T-helper 2 cell treated with Interferon-gamma antibody and Interleukin-4, amounts not matched to agents 5 μg/mL and 100 μg/mL, for 36 hours (primary cell): ENCODE measurements at regions not wholly inside any gene's neighbourhood (a gene's known extent, or its start where the extent isn't known, plus 50 kb on each side); places are given as distances from the start of the nearest gene placed in this dataset.
"Not testable (repeated sequence)": the region's sequence is repeated elsewhere in the genome, so short reads cannot be mapped to it uniquely, and the experiment has no call there.

Source experiments
- DNase-seq: peaks from one replicate; pipeline ENCODE4 v3.0.0; 2021; ENCODE audit warnings: low spot score
- H3K27ac Mint-ChIP-seq: one replicate; pipeline ENCODE4 v1.8.0; 2021; ENCODE audit warnings: mild to moderate bottlenecking, mixed read lengths
- H3K27me3 Mint-ChIP-seq: one replicate; pipeline ENCODE4 v1.8.0; 2021; ENCODE audit warnings: low read depth, mixed read lengths
- H3K36me3 Mint-ChIP-seq: one replicate; pipeline ENCODE4 v1.8.0; 2021; ENCODE audit warnings: low read depth, mixed read lengths
- H3K4me1 Mint-ChIP-seq: one replicate; pipeline ENCODE4 v1.8.0; 2021; ENCODE audit warnings: low read depth, mixed read lengths
- H3K4me3 Mint-ChIP-seq: one replicate; pipeline ENCODE4 v1.8.0; 2022; ENCODE audit warnings: mild to moderate bottlenecking, moderate library complexity, mixed read lengths
- H3K9me3 Mint-ChIP-seq: one replicate; pipeline ENCODE4 v1.8.0; 2021; ENCODE audit warnings: mixed read lengths

DNA sequence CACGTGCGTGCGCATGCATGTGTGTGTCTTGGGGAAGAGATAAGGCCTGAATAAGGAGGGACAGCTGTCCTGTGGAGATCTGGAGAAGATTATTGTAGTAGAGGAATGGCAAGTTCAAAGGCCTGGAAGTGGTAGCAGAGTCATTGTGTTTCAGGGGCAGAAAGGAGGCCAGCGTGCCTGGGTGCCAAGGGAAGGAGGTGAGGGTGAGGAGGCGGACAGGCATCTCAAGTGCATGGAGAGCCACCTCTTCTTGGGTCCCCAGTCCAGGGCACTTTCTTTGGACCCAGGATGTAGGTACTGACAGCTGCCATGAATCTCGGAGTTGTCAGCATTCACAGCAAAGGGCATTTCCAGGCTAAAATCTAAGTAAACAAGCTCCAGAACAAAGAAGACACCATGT, 279.7 kb upstream of the PLGLB1 start:
- not testable (repeated sequence) for H3K36me3 Mint-ChIP-seq, H3K27ac Mint-ChIP-seq, H3K27me3 Mint-ChIP-seq, H3K4me3 Mint-ChIP-seq, DNase-seq, H3K9me3 Mint-ChIP-seq, H3K4me1 Mint-ChIP-seq

DNA sequence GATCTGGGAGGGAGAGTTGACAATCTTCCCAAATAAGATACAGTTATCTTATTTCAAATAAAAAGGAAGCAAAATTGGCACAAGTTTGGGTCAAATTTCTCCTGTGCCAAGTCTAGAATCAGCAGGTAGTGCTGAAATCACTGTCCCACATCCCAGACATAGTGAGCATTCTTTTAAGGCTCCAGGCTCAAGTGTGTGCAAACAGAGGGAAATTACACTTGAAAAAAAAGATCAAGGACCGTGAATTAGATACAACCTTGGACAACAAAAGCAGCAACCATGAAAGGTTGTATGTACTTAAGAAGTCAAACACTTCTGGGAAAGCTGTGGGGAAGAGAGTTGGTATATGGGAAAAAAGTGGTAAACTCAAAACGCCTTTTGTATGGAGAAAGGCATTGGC, 280.2 kb upstream of the PLGLB1 start:
- not testable (repeated sequence) for H3K27ac Mint-ChIP-seq, H3K4me1 Mint-ChIP-seq, DNase-seq, H3K4me3 Mint-ChIP-seq, H3K9me3 Mint-ChIP-seq, H3K36me3 Mint-ChIP-seq, H3K27me3 Mint-ChIP-seq

DNA sequence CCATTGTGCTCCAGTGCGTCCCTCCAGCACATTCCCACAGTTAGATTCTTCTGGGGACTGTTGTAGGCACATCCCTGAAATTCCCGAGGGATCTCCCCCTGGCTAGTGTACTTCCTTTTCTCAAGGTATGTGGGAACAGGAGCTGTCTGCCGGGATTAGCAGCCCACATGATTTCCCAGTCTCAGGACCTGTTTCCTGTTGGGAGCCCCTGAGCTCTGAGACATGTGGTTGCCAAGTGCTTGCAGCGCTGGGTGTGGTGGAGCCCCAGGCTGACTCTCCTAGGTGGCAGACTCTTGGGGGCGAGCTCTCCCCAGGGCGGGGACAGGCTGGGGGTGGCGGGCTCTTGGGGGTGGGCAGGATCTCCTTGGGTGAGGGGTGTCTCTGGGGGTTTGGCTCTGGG, 287.0 kb upstream of the PLGLB1 start:
- H3K27me3 Mint-ChIP-seq, H3K9me3 Mint-ChIP-seq, DNase-seq, H3K4me3 Mint-ChIP-seq, H3K4me1 Mint-ChIP-seq, H3K27ac Mint-ChIP-seq, H3K36me3 Mint-ChIP-seq: not testable (repeated sequence)

DNA sequence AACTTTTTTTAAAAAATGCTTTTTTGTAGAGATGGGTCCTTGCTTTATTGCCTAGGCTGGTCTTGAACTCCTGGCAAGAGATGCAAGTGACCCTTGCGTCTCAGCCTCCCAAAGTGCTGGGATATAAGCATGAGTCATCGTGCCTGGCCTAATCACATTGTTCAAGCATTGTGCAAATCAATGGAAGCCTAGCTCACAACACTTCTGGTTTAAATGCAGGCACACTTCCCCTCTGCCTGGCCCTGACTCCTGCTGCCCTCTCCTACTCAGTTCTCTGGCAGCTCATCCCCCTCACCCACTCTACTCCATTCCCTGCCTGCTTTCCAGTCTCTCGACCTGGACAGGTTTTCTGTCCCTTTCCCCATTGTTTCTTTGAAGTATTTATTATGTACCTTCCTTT, 288.1 kb upstream of the PLGLB1 start:
- H3K27ac Mint-ChIP-seq, DNase-seq, H3K27me3 Mint-ChIP-seq, H3K9me3 Mint-ChIP-seq, H3K4me3 Mint-ChIP-seq, H3K4me1 Mint-ChIP-seq, H3K36me3 Mint-ChIP-seq: not testable (repeated sequence)

DNA sequence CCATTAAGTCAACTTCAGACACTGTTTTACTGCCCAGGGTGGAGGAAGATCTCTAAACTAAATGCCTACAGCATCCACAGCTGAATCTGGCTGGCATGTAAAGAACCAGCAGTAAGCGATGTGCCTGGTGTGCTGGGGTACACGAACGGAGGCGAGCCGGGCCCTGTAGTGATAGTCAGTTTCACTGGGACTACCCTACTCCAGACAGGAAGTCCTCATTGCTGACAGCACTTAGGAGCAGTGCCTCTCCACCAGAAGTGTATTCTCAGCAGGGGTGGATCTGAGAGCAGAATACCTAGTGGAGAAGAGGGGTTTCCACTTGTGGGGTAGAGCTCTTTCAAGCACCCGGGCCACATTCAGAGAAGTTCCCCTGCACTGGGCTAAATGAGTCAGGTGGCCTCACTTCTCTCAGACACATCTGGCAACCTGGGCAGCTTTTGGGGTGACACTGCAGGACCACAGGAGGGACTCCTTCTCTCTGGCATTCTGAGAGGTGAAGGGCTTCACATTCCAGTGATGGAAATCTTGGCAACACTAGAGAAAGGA, 290.3 kb upstream of the PLGLB1 start:
- not testable (repeated sequence) for H3K4me1 Mint-ChIP-seq, H3K36me3 Mint-ChIP-seq, H3K4me3 Mint-ChIP-seq, H3K27me3 Mint-ChIP-seq, H3K27ac Mint-ChIP-seq, H3K9me3 Mint-ChIP-seq, DNase-seq

DNA sequence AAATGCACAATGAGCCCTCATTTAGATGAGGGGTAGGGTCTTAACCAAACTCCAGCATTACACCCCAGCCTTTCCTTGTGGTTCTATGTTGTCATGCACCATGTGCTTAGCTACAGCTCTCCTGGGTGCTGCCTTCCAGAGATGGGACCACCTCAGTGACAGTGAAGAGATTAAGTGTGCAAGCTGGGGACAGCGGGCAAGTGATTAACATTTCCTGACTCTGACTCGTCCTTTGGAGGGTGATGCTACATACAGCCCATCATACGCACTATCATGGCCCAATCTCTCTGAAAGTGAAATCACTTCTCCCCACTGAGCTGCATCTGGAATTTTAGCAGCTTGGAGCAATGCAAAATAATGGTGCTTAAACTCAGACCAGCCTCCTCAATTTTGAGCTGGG, 293.0 kb upstream of the PLGLB1 start:
- not testable (repeated sequence) for H3K27me3 Mint-ChIP-seq, H3K36me3 Mint-ChIP-seq, H3K9me3 Mint-ChIP-seq, DNase-seq, H3K4me3 Mint-ChIP-seq, H3K27ac Mint-ChIP-seq
- H3K4me1 Mint-ChIP-seq, result peaks cover 12% of the 10 kb centered on the region

DNA sequence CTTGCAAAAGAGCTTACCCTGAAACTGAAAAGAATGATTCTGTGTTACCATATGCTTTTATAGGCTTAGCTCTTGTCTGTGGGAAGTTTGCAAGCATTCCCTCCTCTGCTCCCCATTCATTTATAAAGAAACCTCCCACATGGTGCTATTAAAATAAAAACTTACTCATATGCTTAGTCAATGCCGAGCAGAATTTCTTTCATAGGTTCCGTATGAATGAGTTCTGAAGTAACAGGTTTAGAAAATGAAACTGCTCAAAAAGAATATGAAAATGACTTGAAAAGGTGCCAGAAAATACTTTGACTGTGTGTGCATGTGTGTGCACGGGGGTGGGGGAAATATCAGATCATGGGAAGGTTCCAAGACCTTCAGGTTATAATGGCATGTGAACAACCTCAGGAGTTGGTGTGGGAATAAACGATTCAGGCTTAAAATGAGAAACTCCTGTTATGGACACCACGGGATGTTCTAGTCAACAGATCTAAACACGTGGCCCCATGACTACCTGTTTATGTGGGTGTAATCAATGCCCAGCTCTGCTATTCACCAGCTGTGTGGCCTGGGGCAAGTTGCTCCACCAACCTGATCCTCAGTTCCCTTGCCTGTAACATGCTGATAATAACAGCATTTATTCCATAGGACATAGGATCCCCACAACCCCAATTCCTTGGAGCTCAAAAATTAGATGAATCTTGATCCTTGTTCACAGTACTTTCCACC, 293.7 kb upstream of the PLGLB1 start:
- H3K9me3 Mint-ChIP-seq, H3K27ac Mint-ChIP-seq, H3K4me1 Mint-ChIP-seq, H3K4me3 Mint-ChIP-seq, H3K27me3 Mint-ChIP-seq, H3K36me3 Mint-ChIP-seq, DNase-seq: not testable (repeated sequence)

DNA sequence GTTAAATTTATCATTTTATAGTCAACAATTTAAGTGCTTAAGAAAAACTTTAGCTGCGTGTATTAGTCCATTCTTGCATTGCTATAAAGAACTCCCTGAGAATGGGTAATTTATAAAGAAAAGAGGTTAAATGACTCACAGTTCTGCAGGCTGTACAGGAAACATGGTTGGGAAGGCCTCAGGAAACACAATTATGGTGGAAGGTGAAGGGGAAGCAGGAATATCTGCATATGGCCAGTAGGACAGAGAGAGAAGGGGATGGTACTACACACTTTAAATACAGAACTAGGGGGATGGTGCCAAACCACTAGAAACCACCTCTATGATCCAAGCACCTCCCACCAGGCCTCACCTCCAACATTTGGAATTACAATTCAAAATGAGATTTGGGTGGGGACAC, 295.5 kb upstream of the PLGLB1 start:
- DNase-seq, H3K27me3 Mint-ChIP-seq, H3K27ac Mint-ChIP-seq, H3K36me3 Mint-ChIP-seq, H3K4me3 Mint-ChIP-seq, H3K9me3 Mint-ChIP-seq: not testable (repeated sequence)
- H3K4me1 Mint-ChIP-seq, result peaks cover 12% of the 10 kb centered on the region

DNA sequence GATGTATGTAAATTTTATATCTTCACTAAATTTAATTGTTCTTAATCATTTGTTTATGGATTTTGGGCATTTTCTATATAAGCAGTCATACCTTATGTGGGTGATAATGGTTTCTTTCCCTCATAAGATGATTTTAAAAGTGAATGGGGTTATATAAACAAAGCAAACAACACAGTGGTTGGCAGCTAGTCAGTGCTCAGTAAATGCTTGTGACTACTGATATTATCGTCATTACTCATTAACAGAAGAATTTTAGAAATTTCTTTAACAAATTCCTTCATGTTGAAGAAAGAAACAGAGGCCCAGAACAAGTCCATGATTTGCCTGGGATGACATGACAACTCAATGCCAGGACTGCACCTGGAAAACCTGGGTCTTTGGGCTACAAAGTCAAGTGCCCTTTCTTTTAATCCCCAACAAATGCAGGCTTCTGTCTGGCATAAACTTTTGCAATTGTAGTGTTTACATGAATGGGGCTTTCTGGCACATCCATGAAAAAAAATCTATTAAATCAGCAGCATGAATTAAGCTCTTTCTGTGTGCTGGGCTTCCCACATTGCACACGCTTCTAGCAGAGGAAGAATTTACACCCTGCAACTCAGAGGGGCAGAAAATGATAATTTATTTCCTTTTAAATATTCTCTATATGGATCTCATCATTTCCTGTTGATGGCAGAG, 297.3 kb upstream of the PLGLB1 start:
- not testable (repeated sequence) for DNase-seq, H3K4me3 Mint-ChIP-seq, H3K9me3 Mint-ChIP-seq, H3K27me3 Mint-ChIP-seq, H3K36me3 Mint-ChIP-seq, H3K27ac Mint-ChIP-seq
- H3K4me1 Mint-ChIP-seq, result peaks cover 17% of the 10 kb centered on the region

DNA sequence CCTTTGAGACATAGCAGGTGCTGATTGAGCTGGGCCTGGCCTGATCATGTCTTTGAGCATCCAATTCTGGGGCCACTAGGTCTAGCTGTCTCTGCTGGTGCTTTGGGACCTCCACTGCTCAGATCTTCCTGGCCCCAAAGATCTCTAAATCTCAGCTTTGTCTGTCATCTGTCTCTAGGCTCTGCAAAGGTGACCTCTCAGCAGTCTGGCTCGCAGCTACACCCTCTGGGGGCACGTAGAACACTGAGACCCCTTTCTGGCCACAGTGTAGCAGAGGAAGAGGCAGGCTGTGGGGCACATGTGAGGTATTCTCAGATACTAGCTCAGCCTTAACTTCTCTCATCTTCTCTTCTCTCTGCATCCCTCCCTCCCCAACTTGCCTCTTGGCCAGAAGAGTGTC, 298.1 kb upstream of the PLGLB1 start:
- not testable (repeated sequence) for H3K9me3 Mint-ChIP-seq
- H3K27ac Mint-ChIP-seq, result peak overlapping the region; percentile 65

DNA sequence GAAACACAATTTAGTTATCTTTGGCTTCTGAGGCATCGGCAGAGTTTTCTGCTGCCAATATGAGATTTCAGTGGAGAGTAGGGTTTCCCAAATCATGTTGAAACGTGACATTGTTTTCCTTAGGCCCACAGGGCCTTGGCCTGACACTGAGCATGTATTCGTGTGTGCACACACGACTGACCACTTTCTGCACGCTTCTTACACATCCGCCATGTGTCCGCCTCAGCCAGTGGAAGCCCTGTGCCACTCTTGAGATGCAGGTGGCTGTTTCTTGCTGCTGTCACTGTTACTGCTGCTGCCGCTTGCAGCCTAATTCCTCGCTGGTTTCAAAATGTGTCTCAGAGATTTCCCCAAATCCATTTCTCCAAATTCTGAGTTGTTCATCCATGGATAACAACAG, 299.6 kb upstream of the PLGLB1 start:
- not testable (repeated sequence) for H3K36me3 Mint-ChIP-seq, DNase-seq, H3K9me3 Mint-ChIP-seq, H3K4me3 Mint-ChIP-seq, H3K27me3 Mint-ChIP-seq, H3K27ac Mint-ChIP-seq
- H3K4me1 Mint-ChIP-seq, result peaks cover 25% of the 10 kb centered on the region

More for the DNA sequence above, 298.1 kb upstream of the PLGLB1 start:
- H3K4me1 Mint-ChIP-seq, result peaks cover 23% of the 10 kb centered on the region
- not testable (repeated sequence) for H3K27me3 Mint-ChIP-seq, H3K4me3 Mint-ChIP-seq, H3K36me3 Mint-ChIP-seq, DNase-seq

DNA sequence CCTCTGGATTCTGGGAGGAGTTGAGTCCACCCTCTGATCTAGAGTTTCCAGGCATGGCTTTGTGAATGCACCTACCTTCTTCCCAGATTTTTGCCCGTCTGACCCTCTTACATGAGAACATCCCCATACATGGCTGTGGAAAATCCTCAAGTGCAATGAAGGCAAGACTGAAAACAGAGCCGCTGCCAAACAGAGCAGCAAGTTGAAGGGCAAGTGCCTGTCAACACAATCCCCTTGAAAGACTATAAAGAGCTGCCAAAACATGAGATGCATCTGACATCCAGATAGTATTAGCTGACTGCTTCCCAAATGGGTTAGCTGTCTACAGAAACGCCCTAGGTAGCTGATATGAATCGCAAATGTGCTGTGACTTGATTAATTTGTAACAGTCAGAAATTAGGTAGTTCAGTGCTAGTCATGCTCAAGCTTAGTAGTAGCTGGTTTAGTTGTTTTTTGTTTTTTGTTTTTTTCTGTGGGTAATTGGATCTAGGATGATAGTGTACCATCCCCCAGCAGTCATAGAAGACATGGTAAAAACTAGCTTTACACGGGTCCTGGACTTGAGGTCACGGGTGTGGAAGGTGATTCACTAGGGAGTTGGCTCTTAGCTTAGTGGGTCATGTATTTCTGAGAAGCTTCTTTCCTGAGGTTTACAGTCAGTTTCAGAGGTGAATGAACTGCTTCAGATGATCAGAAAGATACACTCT, 302.8 kb upstream of the PLGLB1 start:
- peak overlapping the region; percentile 63 for H3K4me3 Mint-ChIP-seq
- not testable (repeated sequence) for H3K27me3 Mint-ChIP-seq, H3K9me3 Mint-ChIP-seq, H3K36me3 Mint-ChIP-seq, DNase-seq
- H3K4me1 Mint-ChIP-seq, result peaks cover 26% of the 10 kb centered on the region
- peak overlapping the region; percentile 90 for H3K27ac Mint-ChIP-seq

DNA sequence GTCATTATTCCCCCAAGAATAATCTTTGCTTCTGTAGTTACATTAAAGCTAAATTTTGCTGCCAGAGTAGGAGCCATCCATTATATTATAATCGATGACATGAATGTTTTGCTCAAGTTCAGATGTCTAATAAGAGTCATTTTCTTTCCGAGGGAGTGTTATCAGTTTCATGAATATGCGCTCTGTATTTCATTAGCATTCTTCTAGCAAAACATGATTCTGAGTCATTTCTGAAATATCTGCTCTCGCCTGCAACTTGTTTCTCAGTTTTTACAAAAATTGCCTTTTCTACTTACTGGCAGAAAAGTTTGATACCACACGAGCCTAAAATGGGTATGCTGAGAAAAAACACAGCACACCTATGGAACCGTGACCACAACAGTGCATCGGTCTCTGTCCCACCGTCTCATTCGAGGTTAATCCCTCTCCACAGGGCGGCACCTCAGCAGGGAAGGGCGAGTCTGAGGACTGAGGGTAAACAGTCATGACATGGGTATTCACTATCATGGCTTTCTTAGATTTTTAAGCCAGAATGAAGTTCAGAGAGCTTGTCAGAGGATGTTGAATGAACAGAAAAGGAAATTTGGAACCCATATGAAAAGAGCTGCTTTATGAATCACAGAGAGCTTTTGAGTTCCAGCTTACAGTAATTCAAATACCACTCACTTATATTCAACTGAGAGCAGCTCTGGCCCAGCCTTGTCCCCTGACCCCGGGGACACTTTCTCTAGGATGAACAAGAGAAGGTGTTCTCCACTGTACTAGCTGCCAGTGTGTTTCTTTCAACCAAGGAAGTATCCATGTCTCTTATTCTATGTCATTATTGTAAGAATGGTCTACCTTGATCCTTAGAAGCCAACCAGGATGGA, 303.6 kb upstream of the PLGLB1 start:
- Mint-ChIP-seq H3K4me3 (peak overlapping the region; percentile 66), H3K27ac (peak overlapping the region; percentile 98), H3K4me1 (peaks cover 28% of the 10 kb centered on the region)
- H3K27me3 Mint-ChIP-seq, DNase-seq, H3K36me3 Mint-ChIP-seq, H3K9me3 Mint-ChIP-seq: not testable (repeated sequence)

DNA sequence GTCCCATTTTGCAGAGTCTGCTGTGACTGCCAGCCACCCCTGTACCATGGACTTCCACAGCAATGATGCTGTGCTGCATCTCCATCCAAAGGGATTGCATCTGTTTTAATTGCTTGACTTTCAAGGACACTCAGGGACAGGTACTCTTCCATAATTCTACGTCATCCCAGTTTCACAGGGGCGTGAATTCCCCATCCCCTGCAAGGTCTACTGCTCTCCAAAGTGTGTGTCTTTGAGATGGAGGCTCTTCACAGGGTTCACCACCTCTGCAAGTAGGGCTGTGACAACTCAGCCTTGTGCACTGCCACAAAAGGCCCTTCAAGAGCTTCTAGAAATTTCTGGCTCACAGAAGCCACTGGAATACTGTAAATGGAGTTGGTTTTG, 304.3 kb upstream of the PLGLB1 start:
- not testable (repeated sequence) for H3K9me3 Mint-ChIP-seq, H3K27me3 Mint-ChIP-seq, DNase-seq, H3K36me3 Mint-ChIP-seq
- H3K27ac Mint-ChIP-seq, result peak overlapping the region; percentile 98
- peaks cover 29% of the 10 kb centered on the region for H3K4me1 Mint-ChIP-seq
- H3K4me3 Mint-ChIP-seq, result peak overlapping the region; percentile 66
